CD14-positive monocyte (primary cell): ENCODE measurements at regions not wholly inside any gene's neighbourhood (a gene's known extent, or its start where the extent isn't known, plus 50 kb on each side); places are given as distances from the start of the nearest gene placed in this dataset.

Source experiments
- DNase-seq, 3 donors: peaks; one replicate each; pipeline ENCODE4 v3.0.0-alpha.2; 2011 to 2022
- H2AFZ ChIP-seq: 2 replicates; pipeline ENCODE4 v1.6.0; 2012; ENCODE audit warnings: mild to moderate bottlenecking, low read depth, low read length, inconsistent platforms; ENCODE audit not compliant: insufficient read depth, poor library complexity, severe bottlenecking
- H3K27ac ChIP-seq, 2 donors: 1 replicate in 1 of 2; 2 replicates in 1 of 2; pipeline ENCODE4 v1.5.1; 2012 to 2013; ENCODE audit warnings: low read length in 2 of 2, control low read depth in 1 of 2, inconsistent platforms in 1 of 2, low read depth in 1 of 2, mild to moderate bottlenecking in 1 of 2
- H3K27me3 ChIP-seq, 2 donors: one replicate each; pipeline versions ENCODE4 v1.6.0 to v1.6.1; 2011 to 2013; ENCODE audit warnings: low read length in 2 of 2; ENCODE audit not compliant: control insufficient read depth in 2 of 2, insufficient read depth in 2 of 2
- H3K36me3 ChIP-seq, 2 donors: replicated peaks in 1 of 2; 1 replicate in 1 of 2; 2 replicates in 1 of 2; pipeline versions ENCODE4 v1.5.1 to v1.6.1; 2012 to 2013; ENCODE audit warnings: low read length in 2 of 2, control low read depth in 1 of 2, inconsistent platforms in 1 of 2, mild to moderate bottlenecking in 1 of 2; ENCODE audit not compliant: insufficient read depth in 2 of 2, control insufficient read depth in 1 of 2
- H3K4me1 ChIP-seq, 2 donors: 1 replicate in 1 of 2; 2 replicates in 1 of 2; pipeline versions ENCODE4 v1.5.1 to v1.6.1; 2012 to 2013; ENCODE audit warnings: low read length in 2 of 2, control low read depth in 1 of 2, inconsistent platforms in 1 of 2, mild to moderate bottlenecking in 1 of 2, moderate library complexity in 1 of 2; ENCODE audit not compliant: insufficient read depth in 2 of 2, control insufficient read depth in 1 of 2
- H3K4me2 ChIP-seq: replicated peaks from 2 replicates; pipeline ENCODE3; 2012; ENCODE audit warnings: low read length, moderate library complexity, mild to moderate bottlenecking; ENCODE audit not compliant: poor library complexity, severe bottlenecking; ENCODE audit errors: extremely low read depth
- H3K4me3 ChIP-seq, 3 experiments: fragments of 200-600 bp in 1 of 3; sonication (generic) in 1 of 3; replicated peaks in 1 of 3; 1 replicate in 2 of 3; 2 replicates in 1 of 3; pipeline ENCODE4 v1.5.1; 2011 to 2013; ENCODE audit warnings: low read length in 3 of 3, mild to moderate bottlenecking in 3 of 3, control low read depth in 2 of 3, low read depth in 2 of 3, inconsistent platforms in 1 of 3, moderate library complexity in 1 of 3
- H3K79me2 ChIP-seq: 2 replicates; pipeline ENCODE4 v1.6.0; 2012; ENCODE audit warnings: mild to moderate bottlenecking, control low read depth, inconsistent platforms, low read length, moderate library complexity; ENCODE audit not compliant: insufficient read depth
- H3K9ac ChIP-seq: 2 replicates; pipeline ENCODE4 v1.6.0; 2017; ENCODE audit warnings: low read length, mild to moderate bottlenecking; ENCODE audit not compliant: insufficient read depth, poor library complexity, severe bottlenecking
- H3K9me3 ChIP-seq, 2 donors: replicated peaks in 1 of 2; 1 replicate in 1 of 2; 2 replicates in 1 of 2; pipeline versions ENCODE4 v1.5.1 to v1.6.1; 2012 to 2013; ENCODE audit warnings: low read length in 2 of 2, control low read depth in 1 of 2; ENCODE audit not compliant: control insufficient read depth in 1 of 2, insufficient read depth in 1 of 2
- H4K20me1 ChIP-seq: 2 replicates; pipeline ENCODE4 v1.6.0; 2012; ENCODE audit warnings: mild to moderate bottlenecking, low read length, control low read depth, moderate library complexity; ENCODE audit not compliant: insufficient read depth
- H3K27ac Mint-ChIP-seq, 7 donors: one replicate each; pipeline ENCODE4 v1.8.0; 2020; ENCODE audit warnings: mild to moderate bottlenecking in 7 of 7, mixed read lengths in 7 of 7, moderate library complexity in 6 of 7, inconsistent platforms in 2 of 7
- H3K27me3 Mint-ChIP-seq, 3 donors: one replicate each; pipeline ENCODE4 v1.8.0; 2021 to 2022; ENCODE audit warnings: low read depth in 3 of 3, mild to moderate bottlenecking in 3 of 3, mixed read lengths in 3 of 3, moderate library complexity in 3 of 3, inconsistent platforms in 1 of 3
- H3K36me3 Mint-ChIP-seq, 2 donors: one replicate each; pipeline ENCODE4 v1.8.0; 2020; ENCODE audit warnings: mixed read lengths in 2 of 2, inconsistent platforms in 1 of 2, mild to moderate bottlenecking in 1 of 2
- H3K4me1 Mint-ChIP-seq: one replicate; pipeline ENCODE4 v1.8.0; 2020; ENCODE audit warnings: mild to moderate bottlenecking, mixed read lengths
- H3K4me3 Mint-ChIP-seq, 2 donors: one replicate each; pipeline ENCODE4 v1.8.0; 2020; ENCODE audit warnings: mild to moderate bottlenecking in 2 of 2, mixed read lengths in 2 of 2, moderate library complexity in 1 of 2
- H3K9me3 Mint-ChIP-seq, 7 donors: one replicate each; pipeline ENCODE4 v1.8.0; 2020 to 2022; ENCODE audit warnings: mixed read lengths in 7 of 7, mild to moderate bottlenecking in 6 of 7, moderate library complexity in 6 of 7, inconsistent platforms in 2 of 7
- CTCF ChIP-seq: fragments of 200-600 bp; IDR thresholded peaks from one replicate; pipeline ENCODE4 v1.8.0; 2022; ENCODE audit warnings: antibody characterized with exemption, mild to moderate bottlenecking
- WGBS: methylation state at CpG from one replicate; pipeline ENCODE4 v1.1.5; 2013; ENCODE audit warnings: missing lambda C conversion rate; ENCODE audit not compliant: insufficient coverage; 5-methylcytosine and 5-hydroxymethylcytosine counted together
- intact Hi-C, 2 donors: fragments of 100-400 bp; cut with micrococcal nuclease; formaldehyde crosslinking; loops; one replicate each; pipeline versions ENCODE4 v1.15.0 to v1.15.1; 2023

GRCh38 chr2:151002959-151003600 lies 258.6 kb downstream of the RBM43 start:
- Histone ChIP-seq H3K4me2 (no peak overlapping the region), H3K36me3 (no peaks in the 10 kb centered on the region), H3K79me2 (no peaks in the 10 kb centered on the region), H3K27ac (no peak overlapping the region), H3K4me3 (no peak overlapping the region), H3K9me3 (no peaks in the 10 kb centered on the region), H3K27me3 (no peaks in the 10 kb centered on the region), H3K9ac (no peak overlapping the region), H4K20me1 (no peaks in the 10 kb centered on the region), H2AFZ (no peak overlapping the region), H3K4me1 (no peaks in the 10 kb centered on the region)
- no peaks in the 10 kb centered on the region for H3K36me3 Mint-ChIP-seq
- 100% methylated on average over 2 of the region's 5 CpGs for WGBS
- peaks cover 0 to 2% (median 2%) of the 10 kb centered on the region in 3 donors for H3K27me3 Mint-ChIP-seq
- H3K9me3 Mint-ChIP-seq = no peaks in the 10 kb centered on the region
- no peak for TF ChIP-seq CTCF
- H3K4me1 Mint-ChIP-seq = no peaks in the 10 kb centered on the region
- no peak overlapping the region for H3K27ac Mint-ChIP-seq
- H3K4me3 Mint-ChIP-seq = no peak overlapping the region
- no peak for DNase-seq
- intact Hi-C loops = no loop called here

- TF ChIP-seq CTCF = no peak
- WGBS = 100% methylated on average over 2 of the region's 7 CpGs
- H3K9me3 Mint-ChIP-seq = peaks cover 0 to 4% (median 2%) of the 10 kb centered on the region in 7 donors
- H3K4me2 ChIP-seq = no peak overlapping the region
- no peak overlapping the region for H3K9ac ChIP-seq
- H3K36me3 ChIP-seq = no peaks in the 10 kb centered on the region
- H3K4me3 ChIP-seq = no peak overlapping the region
- H2AFZ ChIP-seq = no peak overlapping the region
- H4K20me1 ChIP-seq = no peaks in the 10 kb centered on the region
- H3K79me2 ChIP-seq = no peaks in the 10 kb centered on the region
- no peak overlapping the region for H3K27ac ChIP-seq
- peaks cover 2% of the 10 kb centered on the region for H3K4me1 Mint-ChIP-seq
- no peaks in the 10 kb centered on the region for H3K27me3 ChIP-seq
- H3K9me3 ChIP-seq = no peaks in the 10 kb centered on the region
- intact Hi-C loops = no loop called here
- no peak for DNase-seq
- H3K4me1 ChIP-seq = no peaks in the 10 kb centered on the region
- no peak overlapping the region for H3K27ac Mint-ChIP-seq
- H3K36me3 Mint-ChIP-seq = no peaks in the 10 kb centered on the region
- no peak overlapping the region for H3K4me3 Mint-ChIP-seq
- peaks cover 0 to 4% (median 0%) of the 10 kb centered on the region in 3 donors for H3K27me3 Mint-ChIP-seq
Measured at GRCh38 chr2:150997702-150998440, 263.8 kb downstream of the RBM43 start.
